ENCODE measurements at regions not wholly inside any gene's neighbourhood (a gene's known extent, or its start where the extent isn't known, plus 50 kb on each side); places are given as distances from the start of the nearest gene placed in this dataset.

- no peak for DNase-seq
Observed at GRCh38 chr20:11726026-11726425, 191.7 kb upstream of the BTBD3 start.

- no peak for DNase-seq
Observed at GRCh38 chr20:11727708-11728107, 190.0 kb upstream of the BTBD3 start.

GRCh38 chr20:11728937-11729336 lies 188.8 kb upstream of the BTBD3 start:
- DNase-seq, result no peak

GRCh38 chr20:11729806-11730205 lies 187.9 kb upstream of the BTBD3 start:
- DNase-seq, result no peak

- no peak for DNase-seq
Observed at GRCh38 chr20:11734431-11734830, 183.3 kb upstream of the BTBD3 start.

- DNase-seq, result no peak
Observed at GRCh38 chr20:11738852-11739251, 178.8 kb upstream of the BTBD3 start.

- DNase-seq, result no peak
Observed at GRCh38 chr20:11740975-11741374, 176.7 kb upstream of the BTBD3 start.

- DNase-seq, result no peak
Observed at GRCh38 chr20:11745145-11745544, 172.5 kb upstream of the BTBD3 start.

- DNase-seq, result no peak
Observed at GRCh38 chr20:11748436-11748835, 169.3 kb upstream of the BTBD3 start.

GRCh38 chr20:11752336-11752735 lies 165.4 kb upstream of the BTBD3 start:
- no peak for DNase-seq

- DNase-seq, result no peak
Observed at GRCh38 chr20:11753155-11753554, 164.5 kb upstream of the BTBD3 start.

GRCh38 chr20:11754451-11754850 lies 163.2 kb upstream of the BTBD3 start:
- no peak for DNase-seq

GRCh38 chr20:11755071-11755841 lies 162.4 kb upstream of the BTBD3 start:
- peak; percentile 27 for DNase-seq

GRCh38 chr20:11761497-11761896 lies 156.2 kb upstream of the BTBD3 start:
- DNase-seq, result no peak

- DNase-seq, result no peak
Observed at GRCh38 chr20:11766961-11767360, 150.7 kb upstream of the BTBD3 start.

GRCh38 chr20:11769825-11770224 lies 147.9 kb upstream of the BTBD3 start:
- DNase-seq, result no peak

- DNase-seq, result no peak
Observed at GRCh38 chr20:11772226-11772730, 145.4 kb upstream of the BTBD3 start.

GRCh38 chr20:11776687-11777086 lies 141.0 kb upstream of the BTBD3 start:
- DNase-seq, result no peak

- no peak for DNase-seq
Observed at GRCh38 chr20:11777387-11778205, 140.1 kb upstream of the BTBD3 start.

- no peak for DNase-seq
Observed at GRCh38 chr20:11778206-11778570, 139.5 kb upstream of the BTBD3 start.

GRCh38 chr20:11780765-11781369 lies 136.8 kb upstream of the BTBD3 start:
- no peak for DNase-seq

- DNase-seq, result no peak
Observed at GRCh38 chr20:11783102-11783850, 134.4 kb upstream of the BTBD3 start.

All from left kidney (tissue), 1 donor.